Left ventricle myocardium inferior (tissue), 1 donor: ENCODE measurements at regions not wholly inside any gene's neighbourhood (a gene's known extent, or its start where the extent isn't known, plus 50 kb on each side); places are given as distances from the start of the nearest gene placed in this dataset.

ENCODE experiments used
- DNase-seq: peaks from one replicate; pipeline ENCODE4 v3.0.0-alpha.2; 2020
- H3K27ac ChIP-seq: fragments of 200-600 bp; replicated peaks from 2 replicates; pipeline ENCODE4 v1.8.0; 2021
- H3K27me3 ChIP-seq: fragments of 200-600 bp; 2 replicates; pipeline ENCODE4 v1.8.0; 2021; ENCODE audit warnings: low read depth
- H3K36me3 ChIP-seq: fragments of 200-600 bp; 2 replicates; pipeline ENCODE4 v1.8.0; 2021
- H3K4me1 ChIP-seq: fragments of 200-600 bp; 2 replicates; pipeline ENCODE4 v1.8.0; 2021
- H3K4me3 ChIP-seq: fragments of 200-600 bp; 2 replicates; pipeline ENCODE4 v1.8.0; 2021; ENCODE audit warnings: mild to moderate bottlenecking, moderate library complexity
- H3K9me3 ChIP-seq: fragments of 200-600 bp; replicated peaks from 2 replicates; pipeline ENCODE4 v1.8.0; 2021
- intact Hi-C: fragments of 100-400 bp; cut with micrococcal nuclease; formaldehyde crosslinking; loops from one replicate; pipeline ENCODE4 v1.11.0; 2022
- TF ChIP-seq, protein P1 (sequence below): fragments of 200-600 bp; IDR thresholded peaks from 2 replicates; pipeline ENCODE4 v1.8.0; 2021; ENCODE audit warnings: antibody characterized with exemption, mild to moderate bottlenecking, borderline replicate concordance
- donor health status: DM: no; HTN: yes; CAD: no; lungs with severe emphysema.

DNA sequence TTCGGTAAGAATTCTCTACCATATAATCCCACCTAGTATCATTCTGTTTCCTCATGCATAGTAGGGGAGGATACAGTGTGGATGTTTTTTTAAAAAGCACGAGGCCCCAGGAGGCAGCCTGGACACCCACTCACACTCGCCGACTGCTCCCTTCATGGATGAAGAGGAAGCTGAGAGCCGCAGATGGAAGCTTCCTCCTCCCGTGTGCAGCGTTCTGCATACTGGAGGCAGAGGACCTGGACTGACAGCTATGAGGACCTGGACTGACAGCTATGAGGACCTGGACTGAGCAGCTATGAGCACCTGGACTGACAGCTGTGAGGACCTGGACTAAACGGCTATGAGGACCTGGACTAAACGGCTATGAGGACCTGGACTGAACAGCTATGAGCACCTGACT lies 234.4 kb downstream of the NDUFA10 start:
- H3K9me3 ChIP-seq: peaks cover 19% of the 10 kb centered on the region
- TF ChIP-seq, protein P1, sequence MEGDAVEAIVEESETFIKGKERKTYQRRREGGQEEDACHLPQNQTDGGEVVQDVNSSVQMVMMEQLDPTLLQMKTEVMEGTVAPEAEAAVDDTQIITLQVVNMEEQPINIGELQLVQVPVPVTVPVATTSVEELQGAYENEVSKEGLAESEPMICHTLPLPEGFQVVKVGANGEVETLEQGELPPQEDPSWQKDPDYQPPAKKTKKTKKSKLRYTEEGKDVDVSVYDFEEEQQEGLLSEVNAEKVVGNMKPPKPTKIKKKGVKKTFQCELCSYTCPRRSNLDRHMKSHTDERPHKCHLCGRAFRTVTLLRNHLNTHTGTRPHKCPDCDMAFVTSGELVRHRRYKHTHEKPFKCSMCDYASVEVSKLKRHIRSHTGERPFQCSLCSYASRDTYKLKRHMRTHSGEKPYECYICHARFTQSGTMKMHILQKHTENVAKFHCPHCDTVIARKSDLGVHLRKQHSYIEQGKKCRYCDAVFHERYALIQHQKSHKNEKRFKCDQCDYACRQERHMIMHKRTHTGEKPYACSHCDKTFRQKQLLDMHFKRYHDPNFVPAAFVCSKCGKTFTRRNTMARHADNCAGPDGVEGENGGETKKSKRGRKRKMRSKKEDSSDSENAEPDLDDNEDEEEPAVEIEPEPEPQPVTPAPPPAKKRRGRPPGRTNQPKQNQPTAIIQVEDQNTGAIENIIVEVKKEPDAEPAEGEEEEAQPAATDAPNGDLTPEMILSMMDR: no peak
- H3K4me3 ChIP-seq: no peak overlapping the region
- intact Hi-C loops: no loop called here
- H3K27ac ChIP-seq: no peak overlapping the region
- peaks cover 38% of the 10 kb centered on the region for H3K27me3 ChIP-seq
- no peak for DNase-seq
- H3K36me3 ChIP-seq: no peaks in the 10 kb centered on the region
- H3K4me1 ChIP-seq: no peaks in the 10 kb centered on the region

GRCh38 chr2:239790313-239790712 lies 234.8 kb downstream of the NDUFA10 start:
- Histone ChIP-seq H3K27me3 (peaks cover 40% of the 10 kb centered on the region), H3K27ac (no peak overlapping the region), H3K4me1 (no peaks in the 10 kb centered on the region), H3K9me3 (peaks cover 16% of the 10 kb centered on the region), H3K36me3 (no peaks in the 10 kb centered on the region), H3K4me3 (no peak overlapping the region)
- TF ChIP-seq, protein P1: no peak
- intact Hi-C loops: no loop called here
- no peak for DNase-seq

- Histone ChIP-seq H3K36me3 (no peaks in the 10 kb centered on the region), H3K27ac (no peak overlapping the region), H3K9me3 (peaks cover 10% of the 10 kb centered on the region), H3K27me3 (peaks cover 42% of the 10 kb centered on the region), H3K4me3 (no peak overlapping the region), H3K4me1 (no peaks in the 10 kb centered on the region)
- TF ChIP-seq, protein P1: no peak
- intact Hi-C loops: no loop called here
- DNase-seq: no peak
These were observed 235.4 kb downstream of the NDUFA10 start for GRCh38 chr2:239789711-239790110.

GRCh38 chr2:239788576-239789098 lies 236.5 kb downstream of the NDUFA10 start:
- intact Hi-C loops: no loop called here
- H3K27ac ChIP-seq: no peak overlapping the region
- peaks cover 10% of the 10 kb centered on the region for H3K9me3 ChIP-seq
- peaks cover 42% of the 10 kb centered on the region for H3K27me3 ChIP-seq
- TF ChIP-seq, protein P1: no peak
- no peaks in the 10 kb centered on the region for H3K4me1 ChIP-seq
- no peak for DNase-seq
- H3K4me3 ChIP-seq: no peak overlapping the region
- no peaks in the 10 kb centered on the region for H3K36me3 ChIP-seq

DNA sequence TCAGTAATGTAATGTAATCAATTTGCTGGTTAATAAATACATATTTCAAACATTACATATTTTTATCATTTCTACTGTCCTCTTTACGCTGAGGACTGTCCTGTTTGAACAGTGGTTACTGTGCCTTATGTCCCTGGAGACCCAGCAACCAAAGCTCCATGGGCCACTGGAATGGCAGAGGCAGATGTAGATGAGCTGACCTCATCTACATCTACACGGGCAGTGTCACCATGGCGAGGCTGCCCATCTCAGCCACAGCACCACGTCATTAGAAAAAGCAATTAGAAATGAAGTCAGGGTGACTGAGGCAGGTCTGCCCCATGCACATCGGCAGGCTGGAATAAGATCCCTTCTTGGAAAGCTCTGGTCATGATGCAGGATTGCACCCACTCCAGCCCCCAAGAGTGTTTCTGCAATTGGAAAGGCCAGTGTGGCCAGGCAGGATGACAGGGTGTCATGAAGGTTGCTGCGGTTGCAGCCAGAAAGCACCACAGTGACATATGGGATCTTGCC lies 237.5 kb downstream of the NDUFA10 start:
- no peak for DNase-seq
- H3K4me1 ChIP-seq: no peaks in the 10 kb centered on the region
- no peaks in the 10 kb centered on the region for H3K36me3 ChIP-seq
- no peak overlapping the region for H3K4me3 ChIP-seq
- H3K27me3 ChIP-seq: peaks cover 40% of the 10 kb centered on the region
- intact Hi-C loops: no loop called here
- TF ChIP-seq, protein P1: no peak
- H3K9me3 ChIP-seq: peaks cover 10% of the 10 kb centered on the region
- H3K27ac ChIP-seq: no peak overlapping the region

DNA sequence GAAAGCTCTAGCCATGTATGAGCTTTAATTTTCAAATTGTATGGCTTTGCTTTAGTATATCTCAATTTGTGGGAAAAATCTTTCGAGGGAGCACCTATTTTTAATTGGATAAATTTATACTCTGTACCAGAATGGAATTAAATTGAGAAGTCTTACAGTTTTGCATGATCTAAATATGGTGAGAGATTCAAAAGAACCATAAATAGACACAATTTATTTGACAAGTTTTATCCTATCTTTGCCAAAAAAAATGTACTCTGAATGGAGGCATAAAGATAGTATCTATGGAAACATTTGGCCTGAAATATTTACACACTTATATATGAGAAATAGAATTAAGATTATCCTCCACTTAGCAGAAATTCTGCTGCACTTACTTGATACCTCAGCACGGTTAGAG lies 238.4 kb downstream of the NDUFA10 start:
- Histone ChIP-seq H3K4me3 (no peak overlapping the region), H3K4me1 (no peaks in the 10 kb centered on the region), H3K9me3 (peaks cover 10% of the 10 kb centered on the region), H3K27ac (no peak overlapping the region), H3K36me3 (no peaks in the 10 kb centered on the region), H3K27me3 (peaks cover 32% of the 10 kb centered on the region)
- TF ChIP-seq, protein P1: no peak
- intact Hi-C loops: no loop called here
- no peak for DNase-seq
